Left lung (tissue), 4 donors: ENCODE measurements at regions not wholly inside any gene's neighbourhood (a gene's known extent, or its start where the extent isn't known, plus 50 kb on each side); places are given as distances from the start of the nearest gene placed in this dataset.
"Not testable (repeated sequence)": the region's sequence is repeated elsewhere in the genome, so short reads cannot be mapped to it uniquely, and the experiment has no call there.

Source experiments
- ATAC-seq: fragments of 200-7000 bp; cut with Tn5 transposase; one replicate; pipeline ENCODE4 v1.9.1; 2020; ENCODE audit warnings: moderate library complexity
- DNase-seq, 4 donors: peaks; one replicate each; pipeline ENCODE4 v3.0.0-alpha.2; 2013 to 2020
- H3K27ac ChIP-seq, 2 donors: fragments of 200-600 bp; sonication (generic) in 1 of 2; one replicate each; pipeline versions ENCODE4 v1.5.0 to v1.8.0; 2020 to 2021
- H3K27me3 ChIP-seq, 2 donors: fragments of 200-600 bp; sonication (generic) in 1 of 2; one replicate each; pipeline versions ENCODE4 v1.5.0 to v1.8.0; 2020 to 2021
- H3K36me3 ChIP-seq, 2 donors: fragments of 200-600 bp; sonication (generic) in 1 of 2; one replicate each; pipeline versions ENCODE4 v1.5.0 to v1.8.0; 2020 to 2021
- H3K4me1 ChIP-seq, 2 donors: fragments of 200-600 bp; one replicate each; pipeline ENCODE4 v1.8.0; 2021
- H3K4me3 ChIP-seq, 2 donors: fragments of 200-600 bp; sonication (generic) in 1 of 2; one replicate each; pipeline versions ENCODE4 v1.5.0 to v1.8.0; 2020 to 2021; ENCODE audit warnings: mild to moderate bottlenecking in 1 of 2
- H3K9me3 ChIP-seq, 2 donors: fragments of 200-600 bp; sonication (generic) in 1 of 2; one replicate each; pipeline versions ENCODE4 v1.5.0 to v1.8.0; 2020 to 2021
- CTCF ChIP-seq, 2 donors: fragments of 200-600 bp; sonication (generic) in 1 of 2; IDR thresholded peaks; one replicate each; pipeline versions ENCODE4 v1.5.0 to v1.8.0; 2021; ENCODE audit warnings: antibody characterized with exemption in 2 of 2
- intact Hi-C, 2 donors: fragments of 100-400 bp; cut with DNase I; formaldehyde crosslinking; loops; one replicate each; pipeline versions ENCODE4 v1.11.2 to v1.14.2; 2022
- donor health status: DM: no; HTN: yes; CAD: no.
- donor health status: DM: no; HTN: no; CAD: no.

GRCh38 chr3:162597226-162597625 is 1100.6 kb downstream of the OTOL1 start:
- no peaks in the 10 kb centered on the region for H3K4me1 ChIP-seq
- intact Hi-C loops, result no loop called here
- ATAC-seq (no peak), DNase-seq (no peak)
- no peak for TF ChIP-seq CTCF (IDR thresholded peaks at IDR 0.05)
- no peaks in the 10 kb centered on the region for H3K27me3 ChIP-seq
- H3K9me3 ChIP-seq, result peaks cover 0 to 10% of the 10 kb centered on the region in 2 donors
- H3K4me3 ChIP-seq, result no peak overlapping the region
- no peaks in the 10 kb centered on the region for H3K36me3 ChIP-seq
- H3K27ac ChIP-seq, result no peak overlapping the region

- DNase-seq, result peak in 2 of 4 donors; percentile 5 to 23
- H3K4me1 ChIP-seq, ATAC-seq, H3K4me3 ChIP-seq, H3K27ac ChIP-seq, H3K36me3 ChIP-seq, H3K27me3 ChIP-seq, intact Hi-C loops: not testable (repeated sequence)
- H3K9me3 ChIP-seq, result peaks cover 0 to 13% of the 10 kb centered on the region in 2 donors
These were observed 1101.9 kb downstream of the OTOL1 start for GRCh38 chr3:162598500-162598899.

GRCh38 chr3:162599742-162600141 is 1103.1 kb downstream of the OTOL1 start:
- DNase-seq, result peak in 1 of 4 donors; percentile 72
- H3K27ac ChIP-seq, H3K27me3 ChIP-seq, H3K4me1 ChIP-seq, H3K36me3 ChIP-seq, H3K4me3 ChIP-seq, intact Hi-C loops, ATAC-seq: not testable (repeated sequence)
- H3K9me3 ChIP-seq, result peaks cover 0 to 13% of the 10 kb centered on the region in 2 donors

GRCh38 chr3:162601101-162601670 is 1104.6 kb downstream of the OTOL1 start:
- Histone ChIP-seq H3K4me3 (no peak overlapping the region), H3K4me1 (no peaks in the 10 kb centered on the region), H3K36me3 (no peaks in the 10 kb centered on the region), H3K9me3 (peaks cover 0 to 19% of the 10 kb centered on the region in 2 donors), H3K27me3 (no peaks in the 10 kb centered on the region), H3K27ac (no peak overlapping the region)
- ATAC-seq, result no peak
- no peak for TF ChIP-seq CTCF (IDR thresholded peaks at IDR 0.05)
- intact Hi-C loops, result no loop called here
- no peak for DNase-seq

- no peaks in the 10 kb centered on the region for H3K4me1 ChIP-seq
- H3K36me3 ChIP-seq, result no peaks in the 10 kb centered on the region
- TF ChIP-seq CTCF (IDR thresholded peaks at IDR 0.05), result no peak
- ATAC-seq (no peak), DNase-seq (no peak)
- peaks cover 0 to 20% of the 10 kb centered on the region in 2 donors for H3K9me3 ChIP-seq
- H3K27me3 ChIP-seq, result no peaks in the 10 kb centered on the region
- no peak overlapping the region for H3K27ac ChIP-seq
- intact Hi-C loops, result no loop called here
- H3K4me3 ChIP-seq, result no peak overlapping the region
These were observed 1106.0 kb downstream of the OTOL1 start for GRCh38 chr3:162602619-162603018.

GRCh38 chr3:162605651-162606204 is 1109.1 kb downstream of the OTOL1 start:
- TF ChIP-seq CTCF (IDR thresholded peaks at IDR 0.05), result no peak
- Histone ChIP-seq H3K36me3 (no peaks in the 10 kb centered on the region), H3K4me1 (no peaks in the 10 kb centered on the region), H3K4me3 (no peak overlapping the region), H3K9me3 (peaks cover 0 to 15% of the 10 kb centered on the region in 2 donors), H3K27ac (no peak overlapping the region), H3K27me3 (no peaks in the 10 kb centered on the region)
- intact Hi-C loops, result no loop called here
- no peak for ATAC-seq
- no peak for DNase-seq
